K562 (cell line): ENCODE measurements at regions not wholly inside any gene's neighbourhood (a gene's known extent, or its start where the extent isn't known, plus 50 kb on each side); places are given as distances from the start of the nearest gene placed in this dataset.

Experiments
- ATAC-seq: fragments of 200-7000 bp; cut with Tn5 transposase; 3 replicates; pipeline ENCODE4 v1.9.1; 2020; ENCODE audit warnings: moderate library complexity
- BruUV-seq: library from RNA; stranded (reverse); fragments of 400-500 nt; replicated peaks from 2 replicates; lab custom pipeline; 2021; lab: Mats Ljungman, UMichigan
- CTCF ChIA-PET: fragments of 300-600 bp; formaldehyde crosslinking; extraction: SDS; loops from one replicate; lab custom pipeline; 2021; ENCODE audit warnings: low intra/inter-chr PET ratio; lab: Yijun Ruan, JAX
- POLR2A ChIA-PET: fragments of 300-600, 350-650 bp; sonication (Branson Sonifier 250); formaldehyde crosslinking; extraction: SDS; loops from one replicate; lab custom pipeline; 2021; ENCODE audit warnings: antibody characterized with exemption, inconsistent platforms; lab: Yijun Ruan, JAX
- DNase-seq, 4 experiments: peaks; one replicate each; pipeline versions ENCODE4 v3.0.0 to v3.0.0-alpha.2; 2011 to 2018; ENCODE audit warnings: low spot score in 3 of 4, mixed read lengths in 3 of 4; ENCODE audit errors: extremely low read depth in 1 of 4
- FAIRE-seq: peaks from 2 replicates; lab custom pipeline; 2011; peaks lifted over from hg19 to GRCh38; lab: Jason Lieb, UNC
- H2AFZ ChIP-seq: 2 replicates; pipeline ENCODE4 v1.6.0; 2011; ENCODE audit warnings: low read depth, low read length, control low read depth, inconsistent platforms
- H3K27ac ChIP-seq: fragments of 200-600 bp; 3 replicates; pipeline ENCODE4 v1.8.0; 2011; ENCODE audit warnings: low read depth, mild to moderate bottlenecking, control low read depth, inconsistent platforms, low read length, moderate library complexity, mixed read lengths; ENCODE audit errors: extremely low read depth
- H3K27me3 ChIP-seq, 2 experiments: fragments of 300-600 bp in 1 of 2; 2 replicates in 1 of 2; 3 replicates in 1 of 2; pipeline versions ENCODE4 v1.6.0 to v1.8.0; 2011; ENCODE audit warnings: inconsistent platforms in 2 of 2, low read length in 2 of 2, mild to moderate bottlenecking in 1 of 2, mixed read lengths in 1 of 2, moderate library complexity in 1 of 2; ENCODE audit not compliant: control insufficient read depth in 2 of 2, insufficient read depth in 2 of 2
- H3K36me3 ChIP-seq: fragments of 300-600 bp; 3 replicates; pipeline ENCODE4 v1.8.0; 2011; ENCODE audit warnings: mild to moderate bottlenecking, low read length, inconsistent platforms; ENCODE audit not compliant: control insufficient read depth, insufficient read depth
- H3K4me1 ChIP-seq, 2 experiments: fragments of 200-600 bp in 1 of 2; replicated peaks in 1 of 2; 2 replicates in 1 of 2; 3 replicates in 1 of 2; pipeline versions ENCODE4 v1.5.1 to v1.8.0; 2011; ENCODE audit warnings: inconsistent platforms in 2 of 2, low read length in 2 of 2, mild to moderate bottlenecking in 1 of 2, mixed read lengths in 1 of 2, moderate library complexity in 1 of 2; ENCODE audit not compliant: control insufficient read depth in 2 of 2, insufficient read depth in 2 of 2
- H3K4me2 ChIP-seq: 2 replicates; pipeline ENCODE4 v1.6.1; 2011; ENCODE audit warnings: low read length, control low read depth, inconsistent platforms, mixed read lengths; ENCODE audit not compliant: insufficient read depth
- H3K4me3 ChIP-seq: fragments of 200-600 bp; sonication (generic), shearing (Covaris generic); 2 replicates; pipeline ENCODE4 v1.5.1; 2016; ENCODE audit warnings: control low read depth, inconsistent platforms
- H3K79me2 ChIP-seq: fragments of 200-600 bp; 3 replicates; pipeline ENCODE4 v1.8.0; 2011; ENCODE audit warnings: low read length, inconsistent platforms; ENCODE audit not compliant: control insufficient read depth, insufficient read depth
- H3K9ac ChIP-seq, 2 experiments: 2 replicates each; pipeline versions ENCODE4 v1.6.0 to v1.6.1; 2011; ENCODE audit warnings: low read depth in 2 of 2, low read length in 2 of 2, control low read depth in 1 of 2, inconsistent platforms in 1 of 2, mild to moderate bottlenecking in 1 of 2, mixed read lengths in 1 of 2; ENCODE audit not compliant: insufficient read depth in 1 of 2
- H3K9me1 ChIP-seq: one replicate; pipeline ENCODE4 v1.6.0; 2011; ENCODE audit warnings: inconsistent platforms, mild to moderate bottlenecking, low read length, moderate library complexity; ENCODE audit not compliant: control insufficient read depth, insufficient read depth
- H3K9me3 ChIP-seq: replicated peaks from 2 replicates; pipeline ENCODE4 v1.5.1; 2011; ENCODE audit warnings: low read depth, low read length, inconsistent platforms; ENCODE audit not compliant: control insufficient read depth, insufficient read depth
- H4K20me1 ChIP-seq: replicated peaks from 2 replicates; pipeline ENCODE4 v1.6.1; 2011; ENCODE audit warnings: low read length, inconsistent platforms, mixed read lengths; ENCODE audit not compliant: control insufficient read depth, insufficient read depth
- CBFA2T3 ChIP-seq: fragments of 450-650 bp; IDR thresholded peaks from 2 replicates; pipeline ENCODE4 v1.6.1; 2017
- ID3 ChIP-seq, 2 experiments: fragments of 250-450 bp in 1 of 2; fragments of 450-650 bp in 1 of 2; sonication (Bioruptor Pico) in 1 of 2; IDR thresholded peaks; 2 replicates each; pipeline versions ENCODE4 v1.6.1 to v1.8.0; 2016 to 2021; ENCODE audit warnings: mild to moderate bottlenecking in 2 of 2, moderate library complexity in 2 of 2, missing compliant biosample characterization in 1 of 2, missing genetic modification characterization in 1 of 2
- MCM2 ChIP-seq: fragments of 450-650 bp; IDR thresholded peaks from 2 replicates; pipeline ENCODE4 v1.6.1; 2017; ENCODE audit warnings: low read depth, mild to moderate bottlenecking
- PRPF4 ChIP-seq: fragments of 200-400 bp; formaldehyde crosslinking; IDR thresholded peaks from one replicate; pipeline ENCODE4 v1.6.1; 2017; ENCODE audit warnings: low read length, low read depth, mild to moderate bottlenecking; ENCODE audit not compliant: insufficient read depth, poor library complexity, severe bottlenecking
- SIX5 ChIP-seq, 2 experiments: IDR thresholded peaks; 2 replicates each; pipeline ENCODE4 v1.6.1; 2011; ENCODE audit warnings: low read length in 2 of 2, borderline replicate concordance in 1 of 2, low read depth in 1 of 2, mild to moderate bottlenecking in 1 of 2, moderate library complexity in 1 of 2; ENCODE audit not compliant: insufficient read depth in 1 of 2
- SRSF9 ChIP-seq: fragments of 200-400 bp; formaldehyde crosslinking; IDR thresholded peaks from 2 replicates; pipeline ENCODE4 v1.6.1; 2017; ENCODE audit warnings: low read depth, low read length, borderline replicate concordance
- USF1 ChIP-seq: sonication (generic); formaldehyde crosslinking; IDR thresholded peaks from 2 replicates; pipeline ENCODE4 v1.9.0; 2022; ENCODE audit warnings: mild to moderate bottlenecking, missing genetic modification reagents
- USF2 ChIP-seq: sonication (generic); formaldehyde crosslinking; IDR thresholded peaks from 2 replicates; pipeline ENCODE4 v1.5.0; 2020; ENCODE audit warnings: missing genetic modification reagents
- ZBTB34 ChIP-seq: fragments of 250-450 bp; sonication (Bioruptor Pico); IDR thresholded peaks from 2 replicates; pipeline ENCODE4 v1.8.0; 2021; ENCODE audit warnings: mild to moderate bottlenecking, moderate library complexity
- ZFP1 ChIP-seq: fragments of 450-650 bp; formaldehyde crosslinking; IDR thresholded peaks from 2 replicates; pipeline ENCODE4 v1.4.0; 2020; ENCODE audit warnings: mild to moderate bottlenecking, mixed read lengths
- ZKSCAN3 ChIP-seq: fragments of 250-450 bp; sonication (Bioruptor Pico); IDR thresholded peaks from 2 replicates; pipeline ENCODE4 v1.4.0; 2020
- ZNF143 ChIP-seq: sonication (generic); formaldehyde crosslinking; IDR thresholded peaks from 2 replicates; pipeline ENCODE4 v1.9.0; 2022; ENCODE audit warnings: mild to moderate bottlenecking, missing genetic modification reagents
- ZNF212 ChIP-seq: fragments of 450-650 bp; formaldehyde crosslinking; IDR thresholded peaks from 2 replicates; pipeline ENCODE4 v1.4.0; 2020; ENCODE audit warnings: mild to moderate bottlenecking
- ZNF316 ChIP-seq: fragments of 450-650 bp; IDR thresholded peaks from 2 replicates; pipeline ENCODE4 v1.6.1; 2016
- ZNF766 ChIP-seq: fragments of 200-800 bp; sonication (Bioruptor generic); conservative IDR thresholded peaks from 2 replicates; pipeline ENCODE4 v1.6.1; 2016; ENCODE audit warnings: missing genetic modification characterization, missing compliant biosample characterization
- in situ Hi-C: fragments of 300-500 bp; cut with MboI; formaldehyde crosslinking; loops from 4 replicates; pipeline ENCODE4 v1.15.0; 2018; ENCODE audit warnings: inconsistent platforms, mixed read lengths
- intact Hi-C: fragments of 100-400 bp; cut with micrococcal nuclease; formaldehyde crosslinking; loops from 2 replicates; pipeline ENCODE4 v1.14.2; 2022

GRCh38 chr2:19547321-19547720 is 188.9 kb upstream of the OSR1 start:
- ATAC-seq (no peak), FAIRE-seq (no peak), DNase-seq (no peak)
- Histone ChIP-seq H3K9me1 (no peaks in the 10 kb centered on the region), H2AFZ (no peak overlapping the region), H3K27me3 (no peaks in the 10 kb centered on the region), H3K27ac (no peak overlapping the region), H3K79me2 (no peaks in the 10 kb centered on the region), H3K9me3 (no peaks in the 10 kb centered on the region), H3K4me1 (no peaks in the 10 kb centered on the region), H3K4me2 (no peak overlapping the region), H4K20me1 (no peaks in the 10 kb centered on the region), H3K4me3 (no peak overlapping the region), H3K36me3 (no peaks in the 10 kb centered on the region), H3K9ac (no peak overlapping the region)
- POLR2A ChIA-PET = no interaction called here
- CTCF ChIA-PET = no interaction called here
- in situ Hi-C loops (no loop called here), intact Hi-C loops (no loop called here)
- TF ChIP-seq PRPF4 = no peak
- no peak for TF ChIP-seq ZKSCAN3 (CRISPR knock-in tag)
- no peak for TF ChIP-seq ZNF143 (CRISPR knock-in tag)
- TF ChIP-seq ZBTB34 = no peak
- no peak for TF ChIP-seq USF2 (CRISPR knock-in tag)
- no peak for TF ChIP-seq USF1 (CRISPR knock-in tag)
- TF ChIP-seq CBFA2T3 = no peak
- no peak for TF ChIP-seq SIX5 (IDR thresholded peaks at IDR 0.05; ENCODE audit: borderline replicate concordance in 1 of 2, insufficient read depth in 1 of 2, low read depth in 1 of 2, low read length in 2 of 2)
- TF ChIP-seq ZNF316 = no peak
- TF ChIP-seq MCM2 = no peak
- TF ChIP-seq ZNF212 (CRISPR knock-in tag) = no peak
- TF ChIP-seq ID3 (CRISPR knock-in tag; IDR thresholded peaks at IDR 0.05) = no peak
- TF ChIP-seq ID3 (tag; IDR thresholded peaks at IDR 0.05) = no peak
- no peak for TF ChIP-seq ZNF766 (CRISPR knock-in tag)
- no peak for TF ChIP-seq ZFP1 (CRISPR knock-in tag)
- no peak for TF ChIP-seq SRSF9
- no TSS peak for BruUV-seq
